Fibroblast of lung (primary cell): ENCODE measurements at regions not wholly inside any gene's neighbourhood (a gene's known extent, or its start where the extent isn't known, plus 50 kb on each side); places are given as distances from the start of the nearest gene placed in this dataset.

Experiments used
- DNase-seq, 2 donors: peaks; one replicate each; pipeline versions ENCODE4 v3.0.0 to v3.0.0-alpha.2; 2010; ENCODE audit warnings: low read depth in 2 of 2
- H2AFZ ChIP-seq: 2 replicates; pipeline ENCODE4 v1.5.1; 2012; ENCODE audit warnings: low read length, control low read depth, inconsistent platforms
- H3K27ac ChIP-seq: 2 replicates; pipeline ENCODE4 v1.5.1; 2011; ENCODE audit warnings: low read length, control low read depth; ENCODE audit not compliant: insufficient read depth
- H3K27me3 ChIP-seq: 2 replicates; pipeline ENCODE4 v1.5.1; 2011; ENCODE audit warnings: mild to moderate bottlenecking, low read length; ENCODE audit not compliant: control insufficient read depth, insufficient read depth
- H3K36me3 ChIP-seq: 2 replicates; pipeline ENCODE4 v1.5.1; 2011; ENCODE audit warnings: low read length; ENCODE audit not compliant: control insufficient read depth, insufficient read depth
- H3K4me1 ChIP-seq: 2 replicates; pipeline ENCODE4 v1.5.1; 2011; ENCODE audit warnings: low read length; ENCODE audit not compliant: control insufficient read depth, insufficient read depth; ENCODE audit errors: extremely low read depth
- H3K4me2 ChIP-seq: 2 replicates; pipeline ENCODE4 v1.5.1; 2011; ENCODE audit warnings: low read length, control low read depth; ENCODE audit not compliant: insufficient read depth; ENCODE audit errors: extremely low read depth
- H3K4me3 ChIP-seq, 4 experiments: fragments of 200-600 bp in 1 of 4; sonication (generic) in 1 of 4; replicated peaks in 1 of 4; 2 replicates each; pipeline ENCODE4 v1.5.1; 2011 to 2016; ENCODE audit warnings: low read length in 4 of 4, low read depth in 3 of 4, mild to moderate bottlenecking in 3 of 4, control low read depth in 2 of 4, inconsistent platforms in 1 of 4, mixed read lengths in 1 of 4; ENCODE audit not compliant: insufficient read depth in 1 of 4; ENCODE audit errors: control extremely low read depth in 1 of 4
- H3K79me2 ChIP-seq: 2 replicates; pipeline ENCODE4 v1.5.1; 2012; ENCODE audit warnings: mild to moderate bottlenecking, low read length, inconsistent platforms; ENCODE audit not compliant: control insufficient read depth, insufficient read depth
- H3K9ac ChIP-seq: 2 replicates; pipeline ENCODE4 v1.5.1; 2011; ENCODE audit warnings: mild to moderate bottlenecking, low read length, control low read depth; ENCODE audit not compliant: insufficient read depth
- H3K9me3 ChIP-seq: 2 replicates; pipeline ENCODE4 v1.5.1; 2012; ENCODE audit warnings: low read depth, low read length; ENCODE audit not compliant: control insufficient read depth, insufficient read depth
- H4K20me1 ChIP-seq: 2 replicates; pipeline ENCODE4 v1.5.1; 2011; ENCODE audit warnings: low read length; ENCODE audit not compliant: control insufficient read depth, insufficient read depth; ENCODE audit errors: extremely low read depth
- EZH2 ChIP-seq: IDR thresholded peaks from 2 replicates; pipeline ENCODE4 v1.5.1; 2012; ENCODE audit warnings: low read length, control low read depth, mild to moderate bottlenecking; ENCODE audit errors: missing control alignments
- TF ChIP-seq, protein P1 (sequence below), 2 donors: IDR thresholded peaks in 1 of 2; conservative IDR thresholded peaks in 1 of 2; 1 replicate in 1 of 2; 2 replicates in 1 of 2; pipeline ENCODE4 v1.5.1; 2011 to 2012; ENCODE audit warnings: low read length in 2 of 2, control low read depth in 1 of 2, inconsistent platforms in 1 of 2, low read depth in 1 of 2, mild to moderate bottlenecking in 1 of 2

- H3K9ac ChIP-seq = no peak overlapping the region
- no peak overlapping the region for H3K27ac ChIP-seq
- no peak overlapping the region for H2AFZ ChIP-seq
Observed at GRCh38 chrX:27890611-27891010, 82.8 kb downstream of the MAGEB10 start.

DNA sequence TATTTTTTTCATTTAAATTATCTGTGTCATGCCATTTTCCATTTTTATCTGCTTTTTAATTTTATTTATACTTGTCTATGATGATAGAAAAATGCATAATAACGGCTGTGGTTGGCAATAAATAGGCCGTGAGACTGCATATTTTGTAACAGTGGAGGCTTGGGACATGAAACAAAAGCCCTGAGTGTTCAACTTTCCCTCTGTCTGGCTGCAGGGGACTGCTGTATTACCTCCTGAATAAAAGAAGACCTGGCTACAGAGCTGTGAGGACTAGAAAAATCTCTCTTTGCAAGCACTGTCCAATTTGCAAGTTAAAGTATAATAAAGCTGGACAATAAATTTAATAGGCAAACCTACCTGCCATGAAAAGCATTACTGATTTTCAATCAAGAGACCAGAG lies 82.1 kb downstream of the MAGEB10 start:
- H2AFZ ChIP-seq = no peak overlapping the region
- no peaks in the 10 kb centered on the region for H3K9me3 ChIP-seq
- H3K4me2 ChIP-seq = no peak overlapping the region
- H3K9ac ChIP-seq = no peak overlapping the region
- H3K4me3 ChIP-seq = no peak overlapping the region
- H3K4me1 ChIP-seq = no peaks in the 10 kb centered on the region
- H3K27me3 ChIP-seq = no peaks in the 10 kb centered on the region
- no peaks in the 10 kb centered on the region for H4K20me1 ChIP-seq
- no peaks in the 10 kb centered on the region for H3K36me3 ChIP-seq
- H3K27ac ChIP-seq = no peak overlapping the region
- TF ChIP-seq, protein P1, sequence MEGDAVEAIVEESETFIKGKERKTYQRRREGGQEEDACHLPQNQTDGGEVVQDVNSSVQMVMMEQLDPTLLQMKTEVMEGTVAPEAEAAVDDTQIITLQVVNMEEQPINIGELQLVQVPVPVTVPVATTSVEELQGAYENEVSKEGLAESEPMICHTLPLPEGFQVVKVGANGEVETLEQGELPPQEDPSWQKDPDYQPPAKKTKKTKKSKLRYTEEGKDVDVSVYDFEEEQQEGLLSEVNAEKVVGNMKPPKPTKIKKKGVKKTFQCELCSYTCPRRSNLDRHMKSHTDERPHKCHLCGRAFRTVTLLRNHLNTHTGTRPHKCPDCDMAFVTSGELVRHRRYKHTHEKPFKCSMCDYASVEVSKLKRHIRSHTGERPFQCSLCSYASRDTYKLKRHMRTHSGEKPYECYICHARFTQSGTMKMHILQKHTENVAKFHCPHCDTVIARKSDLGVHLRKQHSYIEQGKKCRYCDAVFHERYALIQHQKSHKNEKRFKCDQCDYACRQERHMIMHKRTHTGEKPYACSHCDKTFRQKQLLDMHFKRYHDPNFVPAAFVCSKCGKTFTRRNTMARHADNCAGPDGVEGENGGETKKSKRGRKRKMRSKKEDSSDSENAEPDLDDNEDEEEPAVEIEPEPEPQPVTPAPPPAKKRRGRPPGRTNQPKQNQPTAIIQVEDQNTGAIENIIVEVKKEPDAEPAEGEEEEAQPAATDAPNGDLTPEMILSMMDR (conservative IDR thresholded peaks at IDR 0.05 in 1 of 2, IDR thresholded peaks at IDR 0.05 in 1 of 2; ENCODE audit: low read depth in 1 of 2, low read length in 2 of 2) = no peak
- no peak for TF ChIP-seq EZH2
- H3K79me2 ChIP-seq = no peaks in the 10 kb centered on the region
- DNase-seq = no peak

More at GRCh38 chrX:27890611-27891010, 82.8 kb downstream of the MAGEB10 start:
- H4K20me1 ChIP-seq = no peaks in the 10 kb centered on the region
- peak; percentile 64 to 79 for DNase-seq
- no peak overlapping the region for H3K4me3 ChIP-seq
- H3K36me3 ChIP-seq = no peaks in the 10 kb centered on the region
- H3K9me3 ChIP-seq = no peaks in the 10 kb centered on the region
- H3K4me1 ChIP-seq = no peaks in the 10 kb centered on the region
- H3K4me2 ChIP-seq = no peak overlapping the region
- H3K79me2 ChIP-seq = no peaks in the 10 kb centered on the region
- TF ChIP-seq, protein P1 (conservative IDR thresholded peaks at IDR 0.05 in 1 of 2, IDR thresholded peaks at IDR 0.05 in 1 of 2; ENCODE audit: low read depth in 1 of 2, low read length in 2 of 2) = no peak
- no peak for TF ChIP-seq EZH2
- H3K27me3 ChIP-seq = no peaks in the 10 kb centered on the region

- H3K4me2 ChIP-seq = no peak overlapping the region
- TF ChIP-seq, protein P1 (conservative IDR thresholded peaks at IDR 0.05 in 1 of 2, IDR thresholded peaks at IDR 0.05 in 1 of 2; ENCODE audit: low read depth in 1 of 2, low read length in 2 of 2) = no peak
- TF ChIP-seq EZH2 = no peak
- no peaks in the 10 kb centered on the region for H3K27me3 ChIP-seq
- H4K20me1 ChIP-seq = no peaks in the 10 kb centered on the region
- no peak overlapping the region for H2AFZ ChIP-seq
- H3K9me3 ChIP-seq = no peaks in the 10 kb centered on the region
- H3K36me3 ChIP-seq = no peaks in the 10 kb centered on the region
- no peak overlapping the region for H3K27ac ChIP-seq
- no peaks in the 10 kb centered on the region for H3K79me2 ChIP-seq
- H3K4me3 ChIP-seq = no peak overlapping the region
- DNase-seq = no peak
- no peak overlapping the region for H3K9ac ChIP-seq
- H3K4me1 ChIP-seq = no peaks in the 10 kb centered on the region
Observed at GRCh38 chrX:27884654-27885053, 76.9 kb downstream of the MAGEB10 start.
